GM12878 (cell line): ENCODE measurements at regions not wholly inside any gene's neighbourhood (a gene's known extent, or its start where the extent isn't known, plus 50 kb on each side); places are given as distances from the start of the nearest gene placed in this dataset.

Source experiments
- ATF3 ChIP-seq: IDR thresholded peaks from 2 replicates; pipeline ENCODE4 v1.6.1; 2011; ENCODE audit warnings: low read depth, mild to moderate bottlenecking, low read length, moderate library complexity, borderline replicate concordance; ENCODE audit errors: extremely low read depth
- BCLAF1 ChIP-seq: fragments of 450-650 bp; IDR thresholded peaks from 2 replicates; pipeline ENCODE4 v1.6.1; 2017; ENCODE audit warnings: antibody characterized with exemption, mild to moderate bottlenecking, moderate library complexity
- CHD4 ChIP-seq: fragments of 200-600 bp; sonication (generic); IDR thresholded peaks from 2 replicates; pipeline ENCODE4 v1.6.1; 2016; ENCODE audit warnings: mild to moderate bottlenecking
- EZH2 ChIP-seq: IDR thresholded peaks from 2 replicates; pipeline ENCODE4 v1.6.1; 2012; ENCODE audit warnings: low read depth, mild to moderate bottlenecking, control low read depth, inconsistent platforms, low read length, borderline replicate concordance; ENCODE audit not compliant: control insufficient read depth
- POLR2AphosphoS2 ChIP-seq: IDR thresholded peaks from 2 replicates; pipeline ENCODE4 v1.6.1; 2011; ENCODE audit warnings: low read depth, mild to moderate bottlenecking, low read length, improper control_type of control experiment, moderate library complexity
- SMC3 ChIP-seq: IDR thresholded peaks from 2 replicates; pipeline ENCODE4 v1.6.1; 2011; ENCODE audit warnings: low read length, improper control_type of control experiment, borderline replicate concordance
- STAT3 ChIP-seq: IDR thresholded peaks from 2 replicates; pipeline ENCODE4 v1.6.1; 2011; ENCODE audit warnings: low read depth, low read length, improper control_type of control experiment
- SUZ12 ChIP-seq: fragments of 200-600 bp; sonication (generic); IDR thresholded peaks from one replicate; pipeline ENCODE4 v1.6.1; 2018; ENCODE audit warnings: antibody characterized with exemption, mild to moderate bottlenecking; ENCODE audit not compliant: unreplicated experiment
- TAF1 ChIP-seq: IDR thresholded peaks from 2 replicates; pipeline ENCODE4 v1.6.1; 2011; ENCODE audit warnings: mild to moderate bottlenecking, low read depth, low read length, borderline replicate concordance
- ZNF384 ChIP-seq: IDR thresholded peaks from 2 replicates; pipeline ENCODE4 v1.6.1; 2012; ENCODE audit warnings: low read depth, mild to moderate bottlenecking, low read length, improper control_type of control experiment, borderline replicate concordance
- ZZZ3 ChIP-seq: IDR thresholded peaks from 2 replicates; pipeline ENCODE4 v1.6.1; 2011; ENCODE audit warnings: low read depth; ENCODE audit not compliant: control insufficient read depth, insufficient read length
- TF ChIP-seq, protein P1 (sequence below), 3 experiments: IDR thresholded peaks in 2 of 3; conservative IDR thresholded peaks in 1 of 3; 2 replicates each; pipeline ENCODE4 v1.5.1; 2011; ENCODE audit warnings: low read depth in 3 of 3, low read length in 3 of 3, mild to moderate bottlenecking in 3 of 3, control low read depth in 2 of 3, moderate library complexity in 2 of 3, inconsistent platforms in 1 of 3, mixed read lengths in 1 of 3; ENCODE audit not compliant: control insufficient read depth in 2 of 3, insufficient read depth in 1 of 3; ENCODE audit errors: extremely low read depth in 1 of 3
- TF ChIP-seq, protein P2 (sequence below): IDR thresholded peaks from 2 replicates; pipeline ENCODE4 v1.6.1; 2012; ENCODE audit warnings: low read depth, low read length, improper control_type of control experiment

- no peak for TF ChIP-seq ZZZ3
- TF ChIP-seq ZNF384: no peak
- no peak for TF ChIP-seq POLR2AphosphoS2
- no peak for TF ChIP-seq ATF3
- TF ChIP-seq TAF1: no peak
- TF ChIP-seq, protein P1, sequence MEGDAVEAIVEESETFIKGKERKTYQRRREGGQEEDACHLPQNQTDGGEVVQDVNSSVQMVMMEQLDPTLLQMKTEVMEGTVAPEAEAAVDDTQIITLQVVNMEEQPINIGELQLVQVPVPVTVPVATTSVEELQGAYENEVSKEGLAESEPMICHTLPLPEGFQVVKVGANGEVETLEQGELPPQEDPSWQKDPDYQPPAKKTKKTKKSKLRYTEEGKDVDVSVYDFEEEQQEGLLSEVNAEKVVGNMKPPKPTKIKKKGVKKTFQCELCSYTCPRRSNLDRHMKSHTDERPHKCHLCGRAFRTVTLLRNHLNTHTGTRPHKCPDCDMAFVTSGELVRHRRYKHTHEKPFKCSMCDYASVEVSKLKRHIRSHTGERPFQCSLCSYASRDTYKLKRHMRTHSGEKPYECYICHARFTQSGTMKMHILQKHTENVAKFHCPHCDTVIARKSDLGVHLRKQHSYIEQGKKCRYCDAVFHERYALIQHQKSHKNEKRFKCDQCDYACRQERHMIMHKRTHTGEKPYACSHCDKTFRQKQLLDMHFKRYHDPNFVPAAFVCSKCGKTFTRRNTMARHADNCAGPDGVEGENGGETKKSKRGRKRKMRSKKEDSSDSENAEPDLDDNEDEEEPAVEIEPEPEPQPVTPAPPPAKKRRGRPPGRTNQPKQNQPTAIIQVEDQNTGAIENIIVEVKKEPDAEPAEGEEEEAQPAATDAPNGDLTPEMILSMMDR (IDR thresholded peaks at IDR 0.05 in 2 of 3, conservative IDR thresholded peaks at IDR 0.05 in 1 of 3; ENCODE audit: control insufficient read depth in 2 of 3, extremely low read depth in 1 of 3, insufficient read depth in 1 of 3, low read depth in 3 of 3, low read length in 3 of 3): no peak
- TF ChIP-seq EZH2: no peak
- TF ChIP-seq, protein P2, sequence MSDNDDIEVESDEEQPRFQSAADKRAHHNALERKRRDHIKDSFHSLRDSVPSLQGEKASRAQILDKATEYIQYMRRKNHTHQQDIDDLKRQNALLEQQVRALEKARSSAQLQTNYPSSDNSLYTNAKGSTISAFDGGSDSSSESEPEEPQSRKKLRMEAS: no peak
- TF ChIP-seq SUZ12: no peak
- TF ChIP-seq SMC3: no peak
- TF ChIP-seq CHD4: no peak
- no peak for TF ChIP-seq STAT3
- no peak for TF ChIP-seq BCLAF1
Measured at GRCh38 chr1:213618094-213618493, 369.7 kb upstream of the PROX1 start.
